ENCODE measurements at regions not wholly inside any gene's neighbourhood (a gene's known extent, or its start where the extent isn't known, plus 50 kb on each side); places are given as distances from the start of the nearest gene placed in this dataset.

GRCh38 chr13:99777873-99778272, 193.7 kb downstream of the ZIC5 start:
- no peaks in the 10 kb centered on the region for H3K27me3 Mint-ChIP-seq
- peaks cover 6% of the 10 kb centered on the region for H3K9me3 Mint-ChIP-seq
- H3K4me1 Mint-ChIP-seq, result no peaks in the 10 kb centered on the region
- no peak for DNase-seq
- POLR2A ChIA-PET, result no interaction called here
- no peak for ATAC-seq (ENCODE audit: low read depth)
- CTCF ChIA-PET, result no interaction called here
- no peak overlapping the region for H3K27ac Mint-ChIP-seq
- TF ChIP-seq CTCF (IDR thresholded peaks at IDR 0.05), result no peak
- H3K36me3 Mint-ChIP-seq (ENCODE audit: low read depth), result peaks cover 48% of the 10 kb centered on the region
- intact Hi-C loops (cut with micrococcal nuclease), result no loop called here
- no peak overlapping the region for H3K4me3 Mint-ChIP-seq

GRCh38 chr13:99774644-99775043, 196.9 kb downstream of the ZIC5 start:
- TF ChIP-seq CTCF (IDR thresholded peaks at IDR 0.05), result no peak
- no peak for DNase-seq
- Mint-ChIP-seq H3K9me3 (no peaks in the 10 kb centered on the region), H3K4me1 (no peaks in the 10 kb centered on the region), H3K36me3 (ENCODE audit: low read depth) (peaks cover 34% of the 10 kb centered on the region), H3K27ac (no peak overlapping the region), H3K27me3 (no peaks in the 10 kb centered on the region), H3K4me3 (no peak overlapping the region)
- ChIA-PET CTCF (no interaction called here), POLR2A (no interaction called here)
- intact Hi-C loops (cut with micrococcal nuclease), result no loop called here
- no peak for ATAC-seq (ENCODE audit: low read depth)

- no peak for TF ChIP-seq CTCF (IDR thresholded peaks at IDR 0.05)
- H3K36me3 Mint-ChIP-seq (ENCODE audit: low read depth), result peaks cover 34% of the 10 kb centered on the region
- POLR2A ChIA-PET, result no interaction called here
- DNase-seq (no peak), ATAC-seq (ENCODE audit: low read depth) (no peak)
- no peaks in the 10 kb centered on the region for H3K4me1 Mint-ChIP-seq
- CTCF ChIA-PET, result no interaction called here
- H3K27me3 Mint-ChIP-seq, result no peaks in the 10 kb centered on the region
- H3K27ac Mint-ChIP-seq, result no peak overlapping the region
- no peak overlapping the region for H3K4me3 Mint-ChIP-seq
- intact Hi-C loops (cut with micrococcal nuclease), result no loop called here
- H3K9me3 Mint-ChIP-seq, result peaks cover 26% of the 10 kb centered on the region
Measured at GRCh38 chr13:99768986-99769385, 202.6 kb downstream of the ZIC5 start.

GRCh38 chr13:99766641-99767045, 204.9 kb downstream of the ZIC5 start:
- DNase-seq, result no peak
- ChIA-PET CTCF (no interaction called here), POLR2A (no interaction called here)
- Mint-ChIP-seq H3K4me3 (no peak overlapping the region), H3K4me1 (no peaks in the 10 kb centered on the region), H3K27me3 (no peaks in the 10 kb centered on the region), H3K9me3 (peaks cover 39% of the 10 kb centered on the region), H3K36me3 (ENCODE audit: low read depth) (peaks cover 38% of the 10 kb centered on the region), H3K27ac (no peak overlapping the region)
- no peak for TF ChIP-seq CTCF (IDR thresholded peaks at IDR 0.05)
- ATAC-seq (ENCODE audit: low read depth), result no peak
- intact Hi-C loops (cut with micrococcal nuclease), result no loop called here

- DNase-seq, result no peak
- Mint-ChIP-seq H3K27ac (no peak overlapping the region), H3K27me3 (no peaks in the 10 kb centered on the region), H3K4me1 (no peaks in the 10 kb centered on the region), H3K9me3 (peaks cover 42% of the 10 kb centered on the region), H3K4me3 (no peak overlapping the region), H3K36me3 (ENCODE audit: low read depth) (peaks cover 41% of the 10 kb centered on the region)
- no peak for TF ChIP-seq CTCF (IDR thresholded peaks at IDR 0.05)
- intact Hi-C loops (cut with micrococcal nuclease), result no loop called here
- no peak for ATAC-seq (ENCODE audit: low read depth)
- POLR2A ChIA-PET, result no interaction called here
- CTCF ChIA-PET, result no interaction called here
Measured at GRCh38 chr13:99765869-99766268, 205.7 kb downstream of the ZIC5 start.
